ENCODE measurements at regions not wholly inside any gene's neighbourhood (a gene's known extent, or its start where the extent isn't known, plus 50 kb on each side); places are given as distances from the start of the nearest gene placed in this dataset.
A peak's percentile ranks its signal among the peaks of the same experiment; 100 is the strongest.

DNA sequence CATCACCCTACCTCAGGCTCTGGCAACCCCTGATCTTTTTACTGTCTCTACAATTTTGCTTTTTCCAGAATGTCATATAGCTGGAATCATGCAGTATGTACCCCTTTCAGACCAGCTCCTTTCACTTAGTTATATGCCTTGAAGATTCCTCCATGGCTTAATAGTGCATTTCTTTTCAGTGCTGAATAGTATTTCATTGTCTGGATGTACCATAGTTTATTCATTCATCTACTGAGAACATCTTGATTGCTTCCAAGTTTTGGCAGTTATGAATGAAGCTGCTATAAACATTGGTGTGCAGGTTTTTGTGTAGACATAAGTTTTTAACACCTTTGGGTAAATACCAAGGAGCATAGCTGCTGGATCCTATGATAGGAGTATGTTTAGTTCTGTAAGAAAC, 50.8 kb upstream of the ANP32A start:
- no peak for DNase-seq (ENCODE audit: low read depth in 3 of 3, low spot score in 1 of 3)

DNA sequence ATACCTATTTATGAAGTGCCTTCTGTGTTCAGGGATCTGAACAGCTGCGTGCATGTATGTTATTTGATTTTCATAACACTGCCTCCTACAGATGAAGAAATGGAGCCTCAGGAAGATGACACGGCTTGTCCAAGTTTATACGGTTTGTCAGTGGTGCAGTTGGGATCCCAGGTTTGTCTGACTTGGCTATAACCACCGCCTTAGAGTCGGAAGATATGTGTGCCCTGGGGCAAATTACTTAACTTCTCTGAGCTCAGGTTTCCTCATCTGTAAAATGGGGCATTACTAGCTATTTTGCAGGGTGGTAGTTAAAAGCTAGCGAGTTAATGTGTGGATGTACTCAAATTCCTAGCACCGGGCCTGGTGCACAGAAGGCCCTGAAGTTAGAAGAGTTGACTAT, 54.1 kb upstream of the ANP32A start:
- no peak for DNase-seq (ENCODE audit: low read depth in 3 of 3, low spot score in 1 of 3)

DNA sequence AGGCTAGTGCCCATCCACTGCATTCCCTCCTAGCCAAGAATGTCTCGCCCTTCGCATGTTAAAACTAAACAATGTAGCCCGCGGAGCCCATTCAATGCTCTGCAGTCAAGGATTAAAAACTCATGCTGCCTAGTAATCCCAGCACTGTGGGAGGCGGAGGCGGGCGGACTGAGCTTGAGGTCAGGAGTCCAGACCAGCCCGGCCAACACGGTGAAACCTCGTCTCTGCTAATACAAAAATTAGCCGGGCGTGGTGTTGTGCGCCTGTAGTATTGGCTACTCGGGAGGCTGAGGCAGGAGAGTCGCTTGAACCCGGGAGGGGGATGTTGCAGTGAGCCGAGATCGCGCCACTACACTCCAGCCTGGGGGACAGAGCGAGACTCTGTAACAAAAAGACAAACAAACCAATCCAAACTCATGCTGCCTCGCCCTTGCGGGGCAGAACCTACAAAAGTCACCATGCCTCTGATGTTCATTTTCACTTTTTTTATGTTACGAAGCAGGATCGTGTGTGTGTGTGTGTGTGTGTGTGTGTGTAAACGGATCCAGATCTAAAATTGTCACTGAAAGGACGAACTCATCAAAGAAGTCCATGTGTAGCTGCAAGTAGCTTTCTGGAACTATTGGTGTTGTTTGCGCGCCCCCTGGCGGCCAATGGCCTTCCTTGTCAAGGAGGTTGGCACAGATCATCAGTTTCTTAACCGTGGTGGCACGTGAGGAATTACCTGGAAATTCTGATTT, 54.8 kb upstream of the SPESP1 start:
- peak; percentile 82 to 94 (median 85) for DNase-seq (ENCODE audit: low read depth in 3 of 3, low spot score in 1 of 3)

DNA sequence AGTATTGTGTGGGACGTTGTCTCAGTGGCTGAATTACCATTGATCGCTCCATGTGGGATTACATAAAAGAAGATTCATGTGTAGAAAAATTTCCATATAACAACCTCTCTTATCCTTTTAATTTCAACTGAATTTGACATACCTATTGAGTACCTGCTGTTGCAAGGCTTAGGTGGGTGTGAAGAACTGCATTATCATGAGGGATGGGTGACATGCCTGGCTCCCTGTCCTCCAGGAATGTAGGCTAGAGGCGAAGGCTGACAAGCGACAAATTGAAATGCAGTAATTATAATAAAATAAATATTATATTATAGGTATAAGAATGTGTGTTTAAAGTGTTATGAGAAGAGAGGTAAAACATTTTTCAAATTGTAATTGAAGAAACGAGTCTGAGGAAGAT, 52.7 kb upstream of the SPESP1 start:
- DNase-seq (ENCODE audit: low read depth in 3 of 3, low spot score in 1 of 3): no peak

DNA sequence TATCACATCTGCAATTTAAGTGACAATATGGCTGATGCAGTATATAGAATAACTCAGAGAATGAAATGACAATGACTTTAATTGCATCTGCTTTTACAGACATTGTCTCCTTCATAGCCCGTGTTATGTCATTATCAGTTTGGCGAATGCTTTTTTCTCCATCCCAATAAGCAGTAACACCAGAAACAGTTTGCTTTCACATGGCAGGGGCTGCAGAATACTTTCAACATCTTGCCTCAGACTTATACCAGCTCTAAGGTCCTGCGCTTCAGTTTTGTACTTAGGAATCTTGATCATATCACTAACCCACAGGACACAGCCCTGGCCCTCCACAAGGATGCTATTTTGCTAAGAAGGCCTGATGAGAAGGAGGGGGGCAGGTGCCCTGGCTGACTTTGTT, 49.9 kb upstream of the SPESP1 start:
- DNase-seq (ENCODE audit: low read depth in 3 of 3, low spot score in 1 of 3): no peak
